HCT116 (cell line): ENCODE measurements at regions not wholly inside any gene's neighbourhood (a gene's known extent, or its start where the extent isn't known, plus 50 kb on each side); places are given as distances from the start of the nearest gene placed in this dataset.

ENCODE experiments used
- ATAC-seq: fragments of 200-7000 bp; cut with Tn5 transposase; 2 replicates; pipeline ENCODE4 v1.9.1; 2020; ENCODE audit warnings: mild to moderate bottlenecking, moderate library complexity
- BruUV-seq: library from RNA; stranded (reverse); fragments of 400-500 nt; replicated peaks from 2 replicates; lab custom pipeline; 2021; lab: Mats Ljungman, UMichigan
- CTCF ChIA-PET: fragments of 300-600 bp; sonication (Branson Sonifier 250); formaldehyde crosslinking; loops from one replicate; lab custom pipeline; 2021; ENCODE audit warnings: antibody characterized with exemption; lab: Charles Lee
- POLR2A ChIA-PET: fragments of 300-600, 350-600 bp; sonication (Branson Sonifier 250); formaldehyde crosslinking; loops from one replicate; lab custom pipeline; 2021; ENCODE audit warnings: antibody characterized with exemption; lab: Charles Lee
- RAD21 ChIA-PET, 2 experiments: fragments of 300-600 bp; sonication (Branson Sonifier 250); formaldehyde crosslinking; loops; one replicate each; lab custom pipeline; 2023; ENCODE audit warnings: low total read pairs in 2 of 2; ENCODE audit not compliant: uncharacterized antibody in 2 of 2, unreplicated experiment in 2 of 2, low non-redundant PET in 1 of 2; lab: Charles Lee
- DNase-seq: peaks from one replicate; pipeline ENCODE4 v3.0.0-alpha.2; 2010; ENCODE audit warnings: low read depth, low spot score
- H2AFZ ChIP-seq: fragments of 200-600 bp; shearing (Covaris generic), sonication (generic); 2 replicates; pipeline ENCODE4 v1.6.1; 2017; ENCODE audit warnings: low read depth, mixed run types, mixed read lengths, antibody characterized with exemption, low read length; ENCODE audit not compliant: poor library complexity, severe bottlenecking
- H3K27ac ChIP-seq: 2 replicates; pipeline ENCODE4 v1.5.1; 2012; ENCODE audit warnings: low read depth, low read length
- H3K27me3 ChIP-seq: fragments of 200-600 bp; sonication (generic); 2 replicates; pipeline ENCODE4 v1.6.1; 2016; ENCODE audit warnings: mixed run types, low read length, mixed read lengths; ENCODE audit not compliant: insufficient read depth
- H3K36me3 ChIP-seq, 2 experiments: fragments of 200-500 bp in 1 of 2; fragments of 200-600 bp in 1 of 2; sonication (Bioruptor generic) in 1 of 2; sonication (generic) in 1 of 2; 2 replicates each; pipeline versions ENCODE4 v1.5.1 to v1.6.1; 2014 to 2016; ENCODE audit warnings: low read length in 2 of 2, inconsistent platforms in 1 of 2, mixed read lengths in 1 of 2, mixed run types in 1 of 2; ENCODE audit not compliant: insufficient read depth in 2 of 2, control insufficient read depth in 1 of 2
- H3K4me1 ChIP-seq, 2 experiments: fragments of 200-600 bp in 1 of 2; sonication (generic) in 1 of 2; 2 replicates each; pipeline versions ENCODE4 v1.5.1 to v1.6.1; 2012 to 2017; ENCODE audit warnings: low read length in 2 of 2, inconsistent platforms in 1 of 2, mild to moderate bottlenecking in 1 of 2, mixed read lengths in 1 of 2, mixed run types in 1 of 2, moderate library complexity in 1 of 2; ENCODE audit not compliant: insufficient read depth in 2 of 2, control insufficient read depth in 1 of 2
- H3K4me2 ChIP-seq: fragments of 200-600 bp; sonication (generic); 2 replicates; pipeline ENCODE4 v1.6.1; 2017; ENCODE audit warnings: mixed run types, low read length, mixed read lengths
- H3K4me3 ChIP-seq, 2 experiments: fragments of 200-600 bp in 1 of 2; sonication (generic) in 1 of 2; replicated peaks in 1 of 2; 2 replicates each; pipeline ENCODE4 v1.5.1; 2011 to 2016; ENCODE audit warnings: low read length in 2 of 2, control low read depth in 1 of 2, low read depth in 1 of 2, mild to moderate bottlenecking in 1 of 2, mixed read lengths in 1 of 2, mixed run types in 1 of 2
- H3K79me2 ChIP-seq: fragments of 200-600 bp; sonication (generic); 2 replicates; pipeline ENCODE4 v1.6.1; 2017; ENCODE audit warnings: mild to moderate bottlenecking, mixed run types, low read length, moderate library complexity, mixed read lengths; ENCODE audit not compliant: insufficient read depth
- H3K9ac ChIP-seq: fragments of 200-600 bp; sonication (generic); 2 replicates; pipeline ENCODE4 v1.6.1; 2016; ENCODE audit warnings: low read length, mixed read lengths
- H3K9me2 ChIP-seq: fragments of 200-600 bp; sonication (generic), shearing (Covaris generic); 2 replicates; pipeline ENCODE4 v1.6.1; 2017; ENCODE audit warnings: mixed run types, mild to moderate bottlenecking, moderate library complexity; ENCODE audit not compliant: insufficient read depth
- H3K9me3 ChIP-seq, 2 experiments: fragments of 200-500 bp in 1 of 2; fragments of 200-600 bp in 1 of 2; sonication (Bioruptor generic) in 1 of 2; sonication (generic) in 1 of 2; 2 replicates each; pipeline ENCODE4 v1.6.1; 2014 to 2017; ENCODE audit warnings: low read length in 2 of 2, mixed read lengths in 2 of 2, inconsistent platforms in 1 of 2, low read depth in 1 of 2, mild to moderate bottlenecking in 1 of 2, mixed run types in 1 of 2, moderate library complexity in 1 of 2; ENCODE audit not compliant: control insufficient read depth in 1 of 2, insufficient read depth in 1 of 2
- H4K20me1 ChIP-seq: fragments of 200-600 bp; sonication (generic), shearing (Covaris generic); 2 replicates; pipeline ENCODE4 v1.6.1; 2017; ENCODE audit warnings: mixed run types, mild to moderate bottlenecking, moderate library complexity; ENCODE audit not compliant: insufficient read depth
- ATF3 ChIP-seq: IDR thresholded peaks from 2 replicates; pipeline ENCODE4 v1.6.1; 2012
- CBX3 ChIP-seq: IDR thresholded peaks from 2 replicates; pipeline ENCODE4 v1.6.1; 2012; ENCODE audit warnings: low read depth
- CTCF ChIP-seq, 3 experiments: fragments of 200-600 bp in 1 of 3; sonication (generic) in 1 of 3; IDR thresholded peaks in 2 of 3; conservative IDR thresholded peaks in 1 of 3; 2 replicates each; pipeline ENCODE4 v1.5.1; 2012 to 2017; ENCODE audit warnings: low read depth in 2 of 3, low read length in 2 of 3, antibody characterized with exemption in 1 of 3, borderline replicate concordance in 1 of 3, control low read depth in 1 of 3, mild to moderate bottlenecking in 1 of 3, mixed read lengths in 1 of 3, mixed run types in 1 of 3, moderate library complexity in 1 of 3; ENCODE audit not compliant: insufficient read depth in 1 of 3
- ELF1 ChIP-seq: IDR thresholded peaks from 2 replicates; pipeline ENCODE4 v1.6.1; 2012; ENCODE audit warnings: low read depth, borderline replicate concordance
- EZH2 ChIP-seq: fragments of 200-600 bp; sonication (generic); IDR thresholded peaks from 2 replicates; pipeline ENCODE4 v1.6.1; 2017; ENCODE audit warnings: antibody characterized with exemption, mixed run types
- EZH2phosphoT487 ChIP-seq: fragments of 200-600 bp; IDR thresholded peaks from 2 replicates; pipeline ENCODE4 v1.6.1; 2018; ENCODE audit warnings: antibody characterized with exemption, borderline replicate concordance
- FOSL1 ChIP-seq: IDR thresholded peaks from 2 replicates; pipeline ENCODE4 v1.6.1; 2012; ENCODE audit warnings: low read depth
- MAX ChIP-seq: IDR thresholded peaks from 2 replicates; pipeline ENCODE4 v1.6.1; 2012
- POLR2A ChIP-seq: IDR thresholded peaks from 2 replicates; pipeline ENCODE4 v1.7.0; 2011; ENCODE audit warnings: borderline replicate concordance; ENCODE audit not compliant: insufficient read depth, insufficient read length; ENCODE audit errors: extremely low read depth
- POLR2AphosphoS5 ChIP-seq: IDR thresholded peaks from 2 replicates; pipeline ENCODE4 v1.6.1; 2011; ENCODE audit warnings: mild to moderate bottlenecking, low read depth, low read length, moderate library complexity
- REST ChIP-seq: IDR thresholded peaks from 2 replicates; pipeline ENCODE4 v1.6.1; 2012; ENCODE audit warnings: low read depth
- SIN3A ChIP-seq: IDR thresholded peaks from 2 replicates; pipeline ENCODE4 v1.6.1; 2012; ENCODE audit warnings: low read depth
- SRF ChIP-seq: IDR thresholded peaks from 2 replicates; pipeline ENCODE4 v1.6.1; 2012; ENCODE audit warnings: low read depth
- YY1 ChIP-seq: IDR thresholded peaks from 2 replicates; pipeline ENCODE4 v1.6.1; 2011; ENCODE audit warnings: low read length, low read depth, moderate library complexity, mild to moderate bottlenecking; ENCODE audit not compliant: insufficient replicate concordance; ENCODE audit errors: extremely low read depth
- ZBTB33 ChIP-seq: IDR thresholded peaks from 2 replicates; pipeline ENCODE4 v1.6.1; 2011; ENCODE audit warnings: mild to moderate bottlenecking, low read length, moderate library complexity; ENCODE audit not compliant: insufficient replicate concordance; ENCODE audit errors: extremely low read depth
- ZFX ChIP-seq: fragments of 450-650 bp; IDR thresholded peaks from 2 replicates; pipeline ENCODE4 v1.6.1; 2017
- ZNF274 ChIP-seq: fragments of 200-500 bp; sonication (Bioruptor generic); IDR thresholded peaks from 2 replicates; pipeline ENCODE4 v1.6.1; 2014; ENCODE audit warnings: mild to moderate bottlenecking, low read depth, low read length, inconsistent platforms
- intact Hi-C: fragments of 100-400 bp; cut with micrococcal nuclease; formaldehyde crosslinking; loops from 2 replicates; pipeline ENCODE4 v1.10.0; 2022

GRCh38 chr18:29104671-29105070, 927.7 kb upstream of the CDH2 start:
- Histone ChIP-seq H3K4me1 (no peaks in the 10 kb centered on the region), H3K9me2 (no peaks in the 10 kb centered on the region), H3K36me3 (no peaks in the 10 kb centered on the region), H3K27me3 (no peaks in the 10 kb centered on the region), H2AFZ (no peak overlapping the region), H3K27ac (no peak overlapping the region), H3K4me2 (no peak overlapping the region)
- CTCF ChIA-PET, result no interaction called here
- ATAC-seq (no peak), DNase-seq (no peak)
- BruUV-seq, result no TSS peak
- TF ChIP-seq POLR2AphosphoS5 (no peak), CTCF (IDR thresholded peaks at IDR 0.05 in 2 of 3, conservative IDR thresholded peaks at IDR 0.05 in 1 of 3; ENCODE audit: borderline replicate concordance in 1 of 3, insufficient read depth in 1 of 3, low read depth in 2 of 3, low read length in 2 of 3) (no peak), SIN3A (no peak), ATF3 (no peak), ELF1 (no peak), ZFX (no peak), REST (no peak), SRF (no peak), MAX (no peak), EZH2phosphoT487 (no peak), POLR2A (no peak), CBX3 (no peak), FOSL1 (no peak), ZNF274 (no peak), YY1 (no peak), ZBTB33 (no peak), EZH2 (no peak)
- TF ChIP-seq, all 23 proteins: peak for 0
- Histone ChIP-seq H3K9me3 (no peaks in the 10 kb centered on the region), H4K20me1 (no peaks in the 10 kb centered on the region), H3K4me3 (no peak overlapping the region), H3K9ac (no peak overlapping the region), H3K79me2 (no peaks in the 10 kb centered on the region)
- intact Hi-C loops, result no loop called here
- RAD21 ChIA-PET, result no interaction called here
- POLR2A ChIA-PET, result no interaction called here
